ENCODE measurements at regions not wholly inside any gene's neighbourhood (a gene's known extent, or its start where the extent isn't known, plus 50 kb on each side); places are given as distances from the start of the nearest gene placed in this dataset.

DNA sequence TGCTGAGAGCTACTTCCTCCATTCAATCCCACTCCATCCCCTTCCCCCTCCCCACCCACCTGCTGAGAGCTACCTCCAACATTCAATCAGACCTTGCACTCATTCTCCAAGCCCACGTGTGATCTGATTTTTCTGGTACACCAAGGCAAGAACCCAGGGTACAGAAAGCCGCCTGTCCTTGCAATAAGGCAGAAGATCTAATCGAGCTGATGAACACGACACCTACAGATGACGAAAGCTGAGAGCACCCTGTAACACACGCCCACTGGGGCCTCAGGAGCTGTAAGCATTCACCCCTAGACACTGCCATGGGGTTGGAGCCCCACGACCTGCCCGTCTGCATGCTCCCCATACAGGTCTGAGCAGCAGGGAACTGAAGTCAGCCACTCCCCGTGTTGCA is 58.3 kb downstream of the TRIML1 start:
- no peak for DNase-seq (ENCODE audit: low read depth)

DNA sequence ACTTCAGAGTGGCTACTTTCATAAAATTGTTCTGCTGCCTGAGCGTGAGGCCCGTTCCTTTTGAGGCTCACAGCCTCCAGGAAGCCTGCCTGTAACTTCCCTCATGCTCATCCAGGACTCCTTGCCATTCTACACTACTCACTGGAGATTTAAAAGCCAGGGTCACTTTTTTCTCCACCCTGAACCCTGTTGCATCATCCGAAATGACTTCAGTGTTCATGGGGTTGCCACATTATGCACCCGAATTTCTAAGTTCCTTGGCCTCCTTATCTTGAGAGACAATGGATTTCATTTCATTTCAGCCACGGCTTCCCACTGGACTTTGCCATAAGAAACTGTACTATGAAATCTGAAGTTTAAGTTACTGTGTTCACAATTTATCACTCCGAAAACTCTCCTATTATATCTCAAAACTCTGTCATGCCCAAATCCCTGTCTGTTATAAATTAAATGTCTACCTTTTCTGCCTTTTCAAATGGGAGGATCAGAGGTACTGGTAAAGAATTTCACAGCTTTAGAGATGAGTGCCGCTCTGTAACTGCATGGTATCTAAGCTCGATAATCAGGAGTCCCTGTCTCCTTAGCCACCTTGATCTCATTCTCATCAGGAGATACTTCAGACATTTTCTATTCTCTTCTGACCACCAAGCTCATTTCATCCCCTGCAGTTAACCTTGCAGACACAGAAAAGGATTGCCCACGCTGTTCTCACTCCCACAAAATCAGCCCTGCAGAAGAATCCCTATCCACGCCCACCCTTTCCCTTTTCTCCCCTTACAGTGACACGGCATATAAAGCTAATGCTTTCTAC is 59.9 kb downstream of the TRIML1 start:
- DNase-seq (ENCODE audit: low read depth): no peak

DNA sequence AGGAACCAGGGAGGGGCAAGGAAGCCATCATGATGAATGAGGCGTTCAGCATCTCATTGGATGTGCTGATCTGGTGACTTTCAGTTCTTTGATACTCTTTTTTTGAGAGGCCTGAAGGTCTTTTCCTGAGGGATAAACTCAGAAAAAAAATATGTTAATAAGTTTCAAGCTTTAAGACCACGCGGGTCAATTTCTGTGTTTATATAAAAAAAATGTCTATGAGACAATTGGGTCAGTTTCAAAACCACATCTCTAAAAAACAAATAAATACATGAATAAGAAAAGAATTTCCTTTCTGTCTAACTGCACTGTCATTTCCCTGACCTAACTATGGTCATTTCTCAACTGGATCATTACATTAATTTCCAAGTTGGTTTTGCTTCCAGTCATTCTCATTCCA is 62.6 kb downstream of the TRIML1 start:
- no peak for DNase-seq (ENCODE audit: low read depth)

DNA sequence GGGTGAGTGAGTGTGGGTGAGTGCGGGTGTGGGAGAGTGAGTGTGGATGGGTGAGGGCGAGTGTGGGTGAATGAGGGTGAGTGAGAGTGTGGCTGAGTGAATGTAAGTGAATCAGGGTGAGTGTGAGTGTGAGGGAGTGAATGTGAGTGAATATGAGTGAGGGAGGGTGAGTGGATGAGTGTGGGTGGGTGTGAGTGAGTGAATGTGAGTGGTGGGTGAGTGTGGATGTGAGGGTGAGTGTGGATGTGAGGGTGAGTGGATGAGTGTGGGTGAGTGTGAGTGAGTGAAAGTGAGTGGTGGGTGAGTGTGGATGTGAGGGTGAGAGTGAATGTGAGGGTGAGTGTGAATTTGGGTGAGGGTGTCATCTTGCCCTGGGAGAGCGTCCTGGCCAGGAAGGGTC is 67.5 kb downstream of the TRIML1 start:
- DNase-seq (ENCODE audit: low read depth): no peak

DNA sequence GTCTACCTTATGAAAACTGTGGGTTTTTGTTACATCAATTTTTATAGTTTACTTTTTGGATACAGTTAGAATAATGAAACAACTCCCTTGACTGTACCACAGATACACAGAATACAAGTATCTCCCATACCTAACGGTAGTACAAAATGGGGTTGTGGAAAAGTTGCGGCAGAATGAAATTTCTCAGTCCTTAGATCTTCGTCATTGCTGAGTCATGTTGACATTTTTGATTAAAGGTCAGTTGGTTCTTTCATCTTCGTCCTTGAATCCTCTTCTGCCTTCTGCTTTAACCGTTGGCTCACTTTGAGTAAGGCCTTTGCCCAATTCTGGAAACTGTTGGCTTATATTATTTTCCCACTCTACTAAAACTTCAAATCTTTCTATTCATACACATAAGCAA is 75.6 kb downstream of the TRIML1 start:
- DNase-seq (ENCODE audit: low read depth): no peak

DNA sequence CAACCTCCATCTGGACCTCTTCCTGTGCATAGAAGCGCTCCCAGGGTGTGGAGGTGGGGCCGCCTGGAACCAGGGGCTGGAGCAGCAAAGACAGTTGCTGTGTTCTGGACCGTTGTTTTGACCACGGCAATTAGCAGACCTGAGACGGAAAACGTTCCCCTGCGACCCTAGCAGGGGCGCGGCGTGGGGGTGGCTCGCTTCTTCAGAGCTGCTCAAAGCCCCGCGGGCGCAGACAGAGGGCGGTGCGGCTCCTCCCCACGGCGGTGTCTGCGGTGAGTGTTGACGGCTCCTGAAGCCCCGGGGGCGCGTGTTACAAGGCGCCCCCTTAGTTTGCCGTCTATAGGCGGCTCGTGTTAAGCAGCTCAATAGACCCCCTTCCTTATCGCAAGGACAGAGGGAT is 79.2 kb downstream of the TRIML1 start:
- no peak for DNase-seq (ENCODE audit: low read depth)

DNA sequence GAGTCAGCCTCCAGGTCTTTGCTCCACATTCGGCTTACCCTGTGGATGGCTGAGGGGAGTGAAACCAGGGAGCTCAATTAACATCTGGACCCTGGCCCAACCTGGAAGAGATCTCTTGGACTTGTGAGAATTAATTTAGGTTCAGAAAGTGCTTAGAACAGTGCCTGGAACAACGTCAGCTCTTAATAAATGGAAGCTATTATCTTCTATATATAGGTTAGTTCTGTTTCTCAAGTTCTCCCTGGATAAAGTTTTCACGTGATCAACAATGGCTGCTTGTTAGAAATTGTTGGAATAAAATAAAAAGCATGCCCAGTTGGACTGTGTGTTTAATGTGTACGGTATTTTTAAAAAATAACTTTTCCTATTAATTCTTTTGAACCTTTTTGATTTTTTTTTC is 80.8 kb downstream of the TRIML1 start:
- DNase-seq (ENCODE audit: low read depth): no peak

DNA sequence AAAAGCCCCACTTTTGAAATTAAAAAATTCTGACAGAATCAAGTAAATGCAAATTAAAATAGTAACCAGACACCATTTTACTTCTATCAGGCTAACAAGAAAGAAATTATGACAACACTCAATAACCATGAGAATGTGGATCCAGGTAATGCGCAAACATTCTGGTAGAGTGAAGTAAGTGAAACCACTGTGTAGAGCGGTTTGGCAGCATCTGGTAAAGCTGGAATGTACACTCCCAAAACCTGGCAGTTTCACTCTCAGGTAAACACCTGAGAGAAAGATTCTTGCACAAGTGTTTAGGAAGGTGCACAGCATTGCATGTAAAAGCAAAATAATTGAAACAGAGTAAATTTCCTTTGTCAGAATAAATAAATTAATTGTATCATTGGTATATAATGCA is 81.8 kb downstream of the TRIML1 start:
- no peak for DNase-seq (ENCODE audit: low read depth)

DNA sequence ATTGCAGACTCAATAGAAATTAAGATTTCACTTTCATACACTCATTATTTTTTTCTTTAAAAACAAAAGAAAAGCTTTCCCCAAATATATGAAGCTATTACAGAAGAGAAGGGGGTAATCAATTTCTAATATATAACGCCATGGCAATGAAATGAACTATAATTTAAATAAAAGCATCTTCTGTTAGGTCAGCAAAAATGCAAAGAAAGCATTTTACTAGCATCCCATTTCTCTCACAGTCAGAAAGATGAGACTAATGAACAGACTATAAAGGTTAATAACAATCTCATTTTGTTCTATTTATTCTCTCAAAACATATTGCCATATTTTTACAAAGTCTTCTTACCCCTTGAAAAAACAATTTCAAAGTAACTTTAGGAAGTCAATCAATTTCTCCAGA is 89.0 kb downstream of the TRIML1 start:
- DNase-seq (ENCODE audit: low read depth): no peak

DNA sequence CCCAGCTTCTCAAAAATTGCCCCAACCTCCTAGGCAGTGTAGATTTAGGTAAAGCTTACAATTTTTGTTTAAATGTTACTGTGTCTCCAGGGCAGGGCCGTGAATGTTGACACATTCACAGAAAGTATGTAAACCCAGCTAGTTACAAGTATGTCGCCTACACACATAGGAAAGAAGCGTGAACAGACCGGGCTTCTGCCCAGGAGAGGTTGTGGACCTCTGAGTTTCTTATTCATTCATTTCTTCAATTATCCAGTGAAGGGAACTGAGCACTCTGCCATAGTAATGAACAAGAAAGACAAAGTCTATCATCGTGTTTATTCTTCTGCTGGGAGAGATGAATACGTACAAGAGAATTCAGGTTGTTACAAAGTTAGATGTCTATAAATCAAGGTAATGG is 93.2 kb downstream of the TRIML1 start:
- no peak for DNase-seq (ENCODE audit: low read depth)

DNA sequence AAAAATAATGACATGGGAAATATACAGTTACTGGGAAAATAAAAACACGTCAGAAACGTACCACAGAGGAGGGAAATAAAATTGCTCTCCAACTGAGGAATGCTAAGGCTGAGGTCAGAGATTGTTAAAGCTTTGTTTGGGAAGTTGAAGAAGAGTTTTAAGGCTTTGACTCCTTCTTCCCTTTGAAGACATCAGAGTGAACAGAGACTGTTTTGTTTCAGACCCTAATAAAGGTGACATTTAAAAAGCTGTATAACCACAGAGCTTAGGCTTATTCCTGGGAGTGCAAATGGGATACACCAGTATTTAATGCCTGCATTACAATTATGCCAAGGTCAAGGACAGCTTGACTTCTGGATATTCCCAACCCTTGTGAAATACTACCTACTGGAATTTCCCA is 102.8 kb downstream of the TRIML1 start:
- no peak for DNase-seq (ENCODE audit: low read depth)

DNA sequence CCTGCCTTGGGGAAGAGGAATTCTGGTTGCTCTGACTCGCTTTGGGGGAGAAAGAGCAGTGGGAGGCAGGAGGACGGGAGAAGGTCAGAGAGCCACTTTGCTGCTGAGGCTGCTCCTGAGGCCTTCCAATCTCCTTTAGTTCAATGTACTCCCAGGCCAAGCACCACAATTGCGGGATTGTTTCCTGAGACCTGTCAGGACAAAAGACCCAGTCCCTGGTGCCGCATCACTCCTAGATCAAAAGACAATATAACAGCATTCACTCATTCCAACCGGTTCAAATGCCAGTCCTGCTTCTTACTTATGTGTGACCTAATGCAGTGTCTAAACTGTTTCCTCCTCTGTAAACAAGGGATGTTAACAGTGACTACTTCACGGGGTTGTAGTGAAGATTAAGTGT is 106.4 kb downstream of the TRIML1 start:
- no peak for DNase-seq (ENCODE audit: low read depth)

DNA sequence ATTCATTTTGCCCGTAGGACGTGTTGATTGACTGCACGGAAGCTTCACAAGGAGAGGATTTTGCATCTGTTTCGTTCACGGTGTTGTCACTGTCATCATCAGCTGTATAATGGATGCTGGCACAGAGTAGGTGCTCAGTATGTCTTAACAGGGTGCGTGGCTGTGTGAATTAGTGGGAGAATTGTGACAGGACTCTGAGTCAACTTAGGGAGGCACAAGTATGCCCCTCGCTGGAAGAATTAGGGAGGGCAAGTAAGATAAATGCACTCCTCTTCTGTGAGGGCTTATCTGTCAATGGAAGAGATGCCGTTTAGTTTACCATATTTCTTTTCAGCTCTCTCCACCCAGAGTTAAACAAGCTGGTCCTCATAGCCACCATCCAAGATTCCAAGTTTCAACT is 107.2 kb downstream of the TRIML1 start:
- no peak for DNase-seq (ENCODE audit: low read depth)

DNA sequence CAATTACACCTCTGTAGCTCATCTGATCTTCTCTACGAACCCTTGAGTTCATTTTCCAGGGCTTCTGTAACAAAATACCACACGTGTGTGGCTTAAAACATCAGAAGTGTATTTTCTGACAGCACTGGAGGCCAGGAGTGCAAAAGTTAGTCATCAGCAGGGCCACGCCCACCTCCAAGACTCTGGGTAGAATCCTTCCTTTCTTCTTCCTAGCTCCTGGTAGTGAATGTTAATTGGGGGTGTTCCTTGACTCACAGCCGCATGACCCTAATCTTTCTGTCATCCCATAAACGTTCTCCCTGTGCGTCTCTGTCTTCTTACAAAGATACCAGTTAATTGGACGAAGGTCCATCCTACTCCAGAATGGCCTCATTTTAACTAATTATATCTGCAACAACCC is 115.0 kb downstream of the TRIML1 start:
- DNase-seq (ENCODE audit: low read depth): no peak

DNA sequence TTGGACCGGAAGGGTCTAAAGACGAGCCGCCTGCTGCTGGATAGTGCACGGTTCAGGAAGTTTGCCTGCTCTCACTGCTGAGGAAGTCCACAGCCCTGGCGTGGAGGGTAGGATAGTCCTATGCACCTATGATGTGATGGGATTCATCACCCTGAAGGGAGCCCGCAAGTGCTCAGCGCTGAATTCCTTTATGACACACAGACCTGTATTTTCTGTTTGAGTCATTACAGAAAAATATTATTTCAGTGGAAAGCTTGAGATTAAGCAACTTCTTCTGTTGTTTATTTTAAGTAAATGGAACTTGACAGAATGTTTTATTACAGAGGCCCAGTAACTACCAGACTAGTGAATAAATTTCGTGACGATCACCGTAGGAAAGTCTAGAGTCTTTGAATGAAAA is 123.2 kb downstream of the TRIML1 start:
- DNase-seq (ENCODE audit: low read depth): no peak

DNA sequence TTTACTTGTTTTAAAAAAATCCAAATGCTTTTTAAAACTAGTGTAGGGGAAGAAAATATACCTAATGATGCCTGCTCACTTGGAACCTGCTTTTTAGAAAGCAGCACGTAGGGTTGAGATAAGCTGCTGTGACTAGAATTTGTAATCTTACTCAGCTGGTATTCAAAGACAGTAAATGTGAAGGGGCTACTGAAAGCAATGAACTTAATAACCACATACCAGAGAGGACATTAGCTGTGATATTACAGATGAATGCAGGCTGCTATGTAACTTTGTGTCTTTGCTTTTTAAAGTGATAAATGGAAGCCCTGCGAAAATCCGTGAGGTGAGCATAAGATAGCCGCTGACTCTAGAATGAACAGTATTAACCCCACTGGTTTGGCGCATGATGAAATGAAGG is 124.1 kb downstream of the TRIML1 start:
- DNase-seq (ENCODE audit: low read depth): no peak

DNA sequence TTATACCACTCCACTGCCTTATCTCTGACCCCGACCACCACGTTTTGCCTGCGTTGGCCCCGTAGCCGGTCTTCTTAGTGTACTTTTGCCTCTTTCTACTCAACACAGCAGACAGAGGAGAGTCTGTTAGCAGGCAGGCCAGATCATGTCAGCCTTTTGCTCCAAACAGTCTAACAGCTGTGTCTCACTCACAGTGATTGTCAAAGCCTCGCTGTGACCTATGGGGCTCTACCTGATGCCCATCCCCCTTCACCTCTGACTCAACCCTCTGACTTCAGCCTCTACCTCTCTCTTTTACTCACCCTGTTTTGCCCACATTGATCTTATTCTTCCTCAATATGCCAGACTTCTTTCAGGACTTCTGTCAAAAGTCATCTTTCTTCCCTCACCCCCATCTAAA is 127.1 kb downstream of the TRIML1 start:
- DNase-seq (ENCODE audit: low read depth): no peak

DNA sequence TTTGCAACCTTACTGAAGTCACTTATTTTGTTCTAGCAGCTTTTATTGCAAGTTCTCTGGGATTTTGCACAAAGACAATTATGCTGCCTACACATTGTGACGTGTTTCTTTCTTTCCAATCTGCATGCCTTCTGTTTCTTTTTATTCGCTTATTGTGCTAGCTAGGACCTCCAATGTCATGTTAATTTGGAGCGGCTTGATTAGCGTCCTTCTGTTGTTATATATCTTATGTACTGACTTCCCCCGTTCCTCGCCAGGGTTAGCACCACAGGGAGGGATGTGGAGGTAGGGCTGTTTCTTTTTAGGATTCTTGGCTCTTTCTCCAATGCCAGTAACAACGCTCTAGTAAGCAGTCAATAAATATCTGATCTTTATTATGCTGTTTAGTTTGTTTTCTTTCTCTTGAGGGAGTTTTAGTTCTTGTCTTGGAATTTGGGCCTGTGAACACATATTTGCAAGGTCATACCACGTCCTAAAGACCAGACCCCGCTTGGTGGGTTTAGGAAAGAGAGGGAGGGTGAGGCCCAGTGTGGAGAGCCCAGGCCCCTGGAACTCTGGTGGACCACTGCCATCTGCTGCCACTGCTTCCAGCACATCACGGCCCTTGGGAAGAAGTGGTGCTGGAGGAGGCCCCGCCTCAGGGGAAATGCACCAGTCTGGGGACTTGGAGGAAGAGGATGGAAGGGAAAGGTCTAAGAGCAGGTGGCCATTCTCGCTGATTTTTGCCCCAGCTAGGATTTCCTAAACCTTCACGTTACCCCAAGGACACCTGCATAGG is 129.1 kb downstream of the TRIML1 start:
- no peak for DNase-seq (ENCODE audit: low read depth)

DNA sequence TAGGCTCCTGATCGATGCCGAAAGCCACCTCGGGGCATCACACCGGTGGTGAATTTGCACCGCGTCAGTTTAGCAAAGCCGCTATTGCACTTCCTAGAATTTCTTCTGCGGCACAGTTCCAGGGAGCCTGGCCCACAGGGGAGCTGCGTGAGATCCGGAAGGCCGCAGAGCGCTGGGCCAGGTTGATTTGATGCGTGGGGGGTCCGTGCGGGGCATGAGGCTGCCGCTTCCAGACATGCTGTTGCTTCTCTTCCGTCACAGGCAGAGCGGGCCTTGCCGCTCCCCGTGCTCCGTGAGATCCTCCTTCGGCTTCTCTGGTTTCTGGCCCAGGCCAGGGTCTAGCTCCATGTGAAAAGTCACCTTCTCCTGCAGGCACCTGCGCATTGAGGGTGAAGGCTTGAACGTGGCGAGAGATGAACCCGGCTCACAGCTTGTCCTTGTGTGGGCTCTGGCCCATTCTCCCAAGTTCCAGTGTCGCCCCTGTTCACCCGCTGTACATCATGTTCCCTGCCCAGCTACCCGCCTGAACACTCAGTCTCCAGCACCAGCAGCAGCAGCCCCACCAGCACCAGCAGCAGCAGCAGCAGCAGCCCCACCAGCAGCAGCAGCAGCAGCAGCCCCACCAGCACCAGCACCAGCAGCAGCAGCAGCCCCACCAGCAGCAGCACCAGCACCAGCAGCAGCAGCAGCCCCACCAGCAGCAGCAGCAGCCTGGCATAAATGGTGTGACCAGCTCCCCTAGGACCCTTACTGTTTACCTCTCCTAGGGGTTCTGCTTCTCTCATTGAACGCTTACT is 131.2 kb downstream of the TRIML1 start:
- DNase-seq (ENCODE audit: low read depth): no peak

DNA sequence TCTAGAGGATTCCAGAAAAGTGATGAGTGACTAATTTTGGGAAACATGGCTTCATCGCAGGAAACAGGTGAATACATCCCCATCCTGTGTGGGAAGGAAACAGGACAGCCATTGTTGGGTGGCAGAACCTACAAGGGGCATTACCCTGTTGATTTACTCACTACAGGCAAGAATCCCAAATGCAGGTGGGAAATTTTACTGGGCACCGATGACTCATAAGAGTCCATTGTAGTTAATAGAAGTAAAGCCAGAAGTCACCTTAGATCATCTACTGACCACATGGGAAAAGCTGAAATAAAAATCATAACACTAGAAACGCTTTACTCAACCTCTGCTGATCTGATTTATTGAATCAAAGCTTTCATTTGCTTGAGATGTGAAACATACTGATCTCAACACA is 136.4 kb downstream of the TRIML1 start:
- DNase-seq (ENCODE audit: low read depth): no peak

DNA sequence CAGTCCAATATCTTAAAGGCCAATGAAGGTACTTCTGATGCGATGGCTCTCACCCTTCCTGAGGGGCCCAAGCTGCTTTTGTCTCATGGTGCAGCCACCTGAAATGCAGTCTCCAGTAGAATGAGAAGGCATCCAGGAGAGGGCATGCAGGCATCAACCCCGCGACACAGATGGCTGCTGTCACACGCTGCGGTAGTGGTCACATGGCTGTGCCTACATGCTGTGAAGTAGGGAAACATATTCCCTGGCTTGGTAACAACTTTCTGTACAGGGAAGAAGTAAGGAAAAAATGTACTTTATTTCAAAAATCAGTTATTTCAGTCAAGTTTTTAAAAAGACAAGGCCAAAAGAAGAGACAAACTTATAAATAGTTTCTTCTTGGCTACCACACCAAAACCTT is 139.9 kb downstream of the TRIML1 start:
- DNase-seq (ENCODE audit: low read depth): no peak

DNA sequence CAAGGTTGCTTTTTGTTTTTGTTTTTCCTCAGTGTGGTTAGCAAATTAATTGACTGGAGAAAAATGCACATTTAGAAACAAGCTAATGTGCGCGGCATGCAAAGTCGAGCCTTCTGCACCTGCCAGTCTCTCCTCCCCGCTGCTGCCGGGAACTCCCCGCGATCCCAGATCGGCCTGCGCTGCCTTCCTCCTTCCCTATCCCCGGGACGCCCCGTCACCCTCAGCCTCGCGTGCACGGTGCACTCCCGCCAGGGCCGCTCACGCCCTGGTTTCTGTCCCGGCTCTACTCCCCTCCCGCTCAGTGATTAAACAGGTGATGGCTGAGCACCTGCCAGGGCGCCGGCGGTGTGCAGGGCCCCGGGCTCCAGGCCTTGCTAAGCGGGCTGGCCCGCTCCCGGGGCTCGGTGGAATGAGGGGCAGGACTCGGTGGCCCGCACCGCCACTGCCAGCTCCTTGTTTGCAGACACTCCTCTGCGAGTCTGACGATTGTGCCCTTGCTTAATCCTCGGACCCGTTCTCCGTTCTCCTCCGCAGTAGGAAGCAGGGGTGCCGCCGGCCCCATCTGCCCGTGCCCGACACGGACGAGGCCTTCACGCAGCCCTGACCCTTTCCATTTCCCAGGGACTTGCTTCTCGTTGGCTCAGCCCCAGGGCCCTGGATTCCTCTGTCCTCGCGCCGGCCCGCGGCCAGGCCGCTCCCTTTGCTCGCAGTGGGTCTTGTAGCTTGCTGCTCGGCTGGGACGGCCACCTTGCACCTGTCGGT is 143.4 kb downstream of the TRIML1 start:
- DNase-seq (ENCODE audit: low read depth): no peak

Measured in activated T-cell treated with anti-CD3 and anti-CD28 coated beads for 48 hours (primary cell).